GM12878 (cell line): ENCODE measurements at regions not wholly inside any gene's neighbourhood (a gene's known extent, or its start where the extent isn't known, plus 50 kb on each side); places are given as distances from the start of the nearest gene placed in this dataset.

Experiments used
- PRDM15 ChIP-seq: fragments of 450-650 bp; formaldehyde crosslinking; IDR thresholded peaks from 2 replicates; pipeline ENCODE4 v1.4.0; 2020; ENCODE audit warnings: mild to moderate bottlenecking, moderate library complexity
- RBBP5 ChIP-seq: fragments of 200-600 bp; sonication (generic); conservative IDR thresholded peaks from 2 replicates; pipeline ENCODE4 v1.6.1; 2016
- RELB ChIP-seq: fragments of 450-650 bp; IDR thresholded peaks from 2 replicates; pipeline ENCODE4 v1.6.1; 2017; ENCODE audit warnings: low read depth, mild to moderate bottlenecking, moderate library complexity
- SKIL ChIP-seq: fragments of 450-650 bp; IDR thresholded peaks from 2 replicates; pipeline ENCODE4 v1.6.1; 2017; ENCODE audit warnings: mild to moderate bottlenecking, low read depth, inconsistent platforms; ENCODE audit not compliant: poor library complexity, severe bottlenecking

GRCh38 chr3:89740080-89740880 is 632.9 kb downstream of the EPHA3 start (continued):
- TF ChIP-seq RELB (no peak), SKIL (no peak), RBBP5 (no peak), PRDM15 (no peak)
